ENCODE measurements at regions not wholly inside any gene's neighbourhood (a gene's known extent, or its start where the extent isn't known, plus 50 kb on each side); places are given as distances from the start of the nearest gene placed in this dataset.

- DNase-seq (ENCODE audit: insufficient read length, low spot score) (no peak), FAIRE-seq (no peak)
- no peak for TF ChIP-seq POLR2A (IDR thresholded peaks at IDR 0.05; ENCODE audit: low read depth, low read length)
Observed at GRCh38 chr6:48474136-48474535, 363.1 kb upstream of the PTCHD4 start.

- TF ChIP-seq POLR2A (IDR thresholded peaks at IDR 0.05; ENCODE audit: low read depth, low read length): no peak
- no peak for DNase-seq (ENCODE audit: insufficient read length, low spot score)
- FAIRE-seq: no peak
Observed at GRCh38 chr6:48472535-48472934, 361.5 kb upstream of the PTCHD4 start.

- FAIRE-seq (no peak), DNase-seq (ENCODE audit: insufficient read length, low spot score) (no peak)
- no peak for TF ChIP-seq POLR2A (IDR thresholded peaks at IDR 0.05; ENCODE audit: low read depth, low read length)
Observed at GRCh38 chr6:48472091-48472490, 361.1 kb upstream of the PTCHD4 start.

- DNase-seq (ENCODE audit: insufficient read length, low spot score): no peak
- no peak for TF ChIP-seq POLR2A (IDR thresholded peaks at IDR 0.05; ENCODE audit: low read depth, low read length)
- FAIRE-seq: peak; percentile 6
Observed at GRCh38 chr6:48471326-48471725, 360.3 kb upstream of the PTCHD4 start.

- TF ChIP-seq POLR2A (IDR thresholded peaks at IDR 0.05; ENCODE audit: low read depth, low read length): no peak
- peak; percentile 15 for FAIRE-seq
- no peak for DNase-seq (ENCODE audit: insufficient read length, low spot score)
Observed at GRCh38 chr6:48449002-48449401, 338.0 kb upstream of the PTCHD4 start.

- DNase-seq (ENCODE audit: insufficient read length, low spot score) (no peak), FAIRE-seq (no peak)
- no peak for TF ChIP-seq POLR2A (IDR thresholded peaks at IDR 0.05; ENCODE audit: low read depth, low read length)
Observed at GRCh38 chr6:48447251-48447650, 336.3 kb upstream of the PTCHD4 start.

- no peak for TF ChIP-seq POLR2A (IDR thresholded peaks at IDR 0.05; ENCODE audit: low read depth, low read length)
Observed at GRCh38 chr6:48429610-48430009, 318.6 kb upstream of the PTCHD4 start.

GRCh38 chr6:48429021-48429420 is 318.0 kb upstream of the PTCHD4 start:
- TF ChIP-seq POLR2A (IDR thresholded peaks at IDR 0.05; ENCODE audit: low read depth, low read length): no peak
- DNase-seq (ENCODE audit: insufficient read length, low spot score) (no peak), FAIRE-seq (peak; percentile 74)

More at GRCh38 chr6:48429610-48430009, 318.6 kb upstream of the PTCHD4 start:
- DNase-seq (ENCODE audit: insufficient read length, low spot score) (no peak), FAIRE-seq (no peak)

- TF ChIP-seq POLR2A (IDR thresholded peaks at IDR 0.05; ENCODE audit: low read depth, low read length): no peak
- FAIRE-seq: peak; percentile 83
- DNase-seq (ENCODE audit: insufficient read length, low spot score): no peak
Observed at GRCh38 chr6:48426636-48427035, 315.6 kb upstream of the PTCHD4 start.

GRCh38 chr6:48423640-48424365 is 312.8 kb upstream of the PTCHD4 start:
- FAIRE-seq (no peak), DNase-seq (ENCODE audit: insufficient read length, low spot score) (no peak)
- TF ChIP-seq POLR2A (IDR thresholded peaks at IDR 0.05; ENCODE audit: low read depth, low read length): no peak

GRCh38 chr6:48419992-48420391 is 309.0 kb upstream of the PTCHD4 start:
- TF ChIP-seq POLR2A (IDR thresholded peaks at IDR 0.05; ENCODE audit: low read depth, low read length): no peak
- DNase-seq (ENCODE audit: insufficient read length, low spot score) (no peak), FAIRE-seq (no peak)

- no peak for DNase-seq (ENCODE audit: insufficient read length, low spot score)
- FAIRE-seq: no peak
- no peak for TF ChIP-seq POLR2A (IDR thresholded peaks at IDR 0.05; ENCODE audit: low read depth, low read length)
Observed at GRCh38 chr6:48417927-48418326, 306.9 kb upstream of the PTCHD4 start.

- DNase-seq (ENCODE audit: insufficient read length, low spot score) (no peak), FAIRE-seq (no peak)
- no peak for TF ChIP-seq POLR2A (IDR thresholded peaks at IDR 0.05; ENCODE audit: low read depth, low read length)
Observed at GRCh38 chr6:48412656-48413055, 301.7 kb upstream of the PTCHD4 start.

GRCh38 chr6:48404927-48405326 is 293.9 kb upstream of the PTCHD4 start:
- TF ChIP-seq POLR2A (IDR thresholded peaks at IDR 0.05; ENCODE audit: low read depth, low read length): no peak
- no peak for DNase-seq (ENCODE audit: insufficient read length, low spot score)
- FAIRE-seq: no peak

GRCh38 chr6:48403587-48403986 is 292.6 kb upstream of the PTCHD4 start:
- TF ChIP-seq POLR2A (IDR thresholded peaks at IDR 0.05; ENCODE audit: low read depth, low read length): no peak
- FAIRE-seq: no peak
- DNase-seq (ENCODE audit: insufficient read length, low spot score): no peak
